HEK293 (cell line): ENCODE measurements at regions not wholly inside any gene's neighbourhood (a gene's known extent, or its start where the extent isn't known, plus 50 kb on each side); places are given as distances from the start of the nearest gene placed in this dataset.

Experiments used
- CTCF ChIA-PET: fragments of 350-600 bp; formaldehyde crosslinking; extraction: SDS; loops from one replicate; lab custom pipeline; 2021; ENCODE audit warnings: antibody characterized with exemption; lab: Yijun Ruan, JAX
- POLR2A ChIA-PET: fragments of 300-600 bp; formaldehyde crosslinking; extraction: SDS; loops from one replicate; lab custom pipeline; 2020; ENCODE audit warnings: antibody characterized with exemption, inconsistent platforms; lab: Yijun Ruan, JAX
- H3K27ac ChIP-seq: fragments of 200-500 bp; sonication (Bioruptor generic); 2 replicates; pipeline ENCODE4 v1.5.1; 2014; ENCODE audit warnings: low read depth, low read length, control low read depth, inconsistent platforms; ENCODE audit errors: extremely low read depth
- H3K36me3 ChIP-seq, 2 experiments: fragments of 200-500 bp in 1 of 2; sonication (Bioruptor generic) in 1 of 2; 1 replicate in 1 of 2; 2 replicates in 1 of 2; pipeline ENCODE4 v1.5.1; 2014 to 2017; ENCODE audit warnings: inconsistent platforms in 2 of 2, low read length in 2 of 2; ENCODE audit not compliant: control insufficient read depth in 2 of 2, insufficient read depth in 1 of 2
- H3K4me1 ChIP-seq: fragments of 200-500 bp; sonication (Bioruptor generic); 2 replicates; pipeline ENCODE4 v1.5.1; 2014; ENCODE audit warnings: mild to moderate bottlenecking, low read length, inconsistent platforms; ENCODE audit not compliant: control insufficient read depth, insufficient read depth
- H3K4me3 ChIP-seq: 2 replicates; pipeline ENCODE4 v1.5.1; 2011; ENCODE audit warnings: low read depth, mild to moderate bottlenecking, control low read depth, low read length, moderate library complexity
- H3K9me3 ChIP-seq: fragments of 200-500 bp; sonication (Bioruptor generic); 2 replicates; pipeline ENCODE4 v1.5.1; 2014; ENCODE audit warnings: low read depth, low read length, inconsistent platforms; ENCODE audit not compliant: control insufficient read depth, insufficient read depth
- GLIS2 ChIP-seq: fragments of 450-650 bp; formaldehyde crosslinking; IDR thresholded peaks from 2 replicates; pipeline ENCODE4 v1.5.1; 2016; ENCODE audit warnings: missing biosample characterization, missing genetic modification characterization
- KLF10 ChIP-seq: fragments of 450-650 bp; IDR thresholded peaks from 2 replicates; pipeline ENCODE4 v1.5.1; 2018; ENCODE audit warnings: missing biosample characterization, mild to moderate bottlenecking, missing genetic modification characterization
- KLF17 ChIP-seq: fragments of 450-650 bp; formaldehyde crosslinking; IDR thresholded peaks from 2 replicates; pipeline ENCODE4 v1.5.1; 2016; ENCODE audit warnings: missing biosample characterization, missing genetic modification characterization
- MYNN ChIP-seq: fragments of 450-650 bp; formaldehyde crosslinking; IDR thresholded peaks from 2 replicates; pipeline ENCODE4 v1.5.1; 2016; ENCODE audit warnings: missing biosample characterization, missing genetic modification characterization, borderline replicate concordance
- OSR2 ChIP-seq: fragments of 450-650 bp; formaldehyde crosslinking; IDR thresholded peaks from 2 replicates; pipeline ENCODE4 v1.5.1; 2016; ENCODE audit warnings: missing biosample characterization, missing genetic modification characterization
- SP2 ChIP-seq: fragments of 450-650 bp; formaldehyde crosslinking; IDR thresholded peaks from 2 replicates; pipeline ENCODE4 v1.5.1; 2016; ENCODE audit warnings: missing biosample characterization, missing genetic modification characterization
- TSHZ1 ChIP-seq: fragments of 450-650 bp; formaldehyde crosslinking; IDR thresholded peaks from 2 replicates; pipeline ENCODE4 v1.5.1; 2016; ENCODE audit warnings: missing biosample characterization, missing genetic modification characterization, borderline replicate concordance
- ZBTB17 ChIP-seq: fragments of 450-650 bp; formaldehyde crosslinking; IDR thresholded peaks from 2 replicates; pipeline ENCODE4 v1.5.1; 2016; ENCODE audit warnings: missing biosample characterization, missing genetic modification characterization
- ZEB2 ChIP-seq: fragments of 450-650 bp; formaldehyde crosslinking; IDR thresholded peaks from 2 replicates; pipeline ENCODE4 v1.5.1; 2016; ENCODE audit warnings: missing biosample characterization, missing genetic modification characterization
- ZNF132 ChIP-seq: fragments of 450-650 bp; formaldehyde crosslinking; IDR thresholded peaks from 2 replicates; pipeline ENCODE4 v1.5.1; 2017; ENCODE audit warnings: missing biosample characterization, missing genetic modification characterization, borderline replicate concordance
- ZNF184 ChIP-seq: fragments of 450-650 bp; IDR thresholded peaks from 2 replicates; pipeline ENCODE4 v1.5.1; 2018; ENCODE audit warnings: missing biosample characterization, mild to moderate bottlenecking, missing genetic modification characterization
- ZNF211 ChIP-seq: fragments of 450-650 bp; formaldehyde crosslinking; IDR thresholded peaks from 2 replicates; pipeline ENCODE4 v1.5.1; 2016; ENCODE audit warnings: low read depth, missing biosample characterization, missing genetic modification characterization
- ZNF350 ChIP-seq: fragments of 450-650 bp; formaldehyde crosslinking; IDR thresholded peaks from 2 replicates; pipeline ENCODE4 v1.5.0; 2017; ENCODE audit warnings: missing biosample characterization, mild to moderate bottlenecking, missing genetic modification characterization
- ZNF354C ChIP-seq: fragments of 450-650 bp; formaldehyde crosslinking; IDR thresholded peaks from 2 replicates; pipeline ENCODE4 v1.5.1; 2016; ENCODE audit warnings: missing biosample characterization, missing genetic modification characterization, low read depth, borderline replicate concordance
- ZNF362 ChIP-seq: fragments of 450-650 bp; formaldehyde crosslinking; IDR thresholded peaks from 2 replicates; pipeline ENCODE4 v1.5.1; 2016; ENCODE audit warnings: missing biosample characterization, missing genetic modification characterization
- ZNF501 ChIP-seq: fragments of 450-650 bp; formaldehyde crosslinking; IDR thresholded peaks from 2 replicates; pipeline ENCODE4 v1.5.1; 2016; ENCODE audit warnings: missing biosample characterization, missing genetic modification characterization
- ZNF704 ChIP-seq: fragments of 450-650 bp; formaldehyde crosslinking; IDR thresholded peaks from 2 replicates; pipeline ENCODE4 v1.5.1; 2016; ENCODE audit warnings: missing biosample characterization, missing genetic modification characterization
- ZNF777 ChIP-seq: fragments of 450-650 bp; formaldehyde crosslinking; IDR thresholded peaks from 2 replicates; pipeline ENCODE4 v1.5.1; 2017; ENCODE audit warnings: missing biosample characterization, missing genetic modification characterization, borderline replicate concordance
- TF ChIP-seq, protein P1 (sequence below): sonication (generic); formaldehyde crosslinking; IDR thresholded peaks from 2 replicates; pipeline ENCODE4 v1.8.1; 2022; ENCODE audit warnings: mild to moderate bottlenecking, moderate library complexity, missing genetic modification reagents
- TF ChIP-seq, protein P2 (sequence below): fragments of 450-650 bp; formaldehyde crosslinking; optimal IDR thresholded peaks from 2 replicates; pipeline ENCODE3; 2016; ENCODE audit warnings: missing biosample characterization, mild to moderate bottlenecking, missing genetic modification characterization
- TF ChIP-seq, protein P3 (sequence below): fragments of 450-650 bp; formaldehyde crosslinking; IDR thresholded peaks from 2 replicates; pipeline ENCODE4 v1.5.1; 2016; ENCODE audit warnings: missing biosample characterization, missing genetic modification characterization

- Histone ChIP-seq H3K4me1 (no peaks in the 10 kb centered on the region; the same call in 1 of the 2 replicates), H3K36me3 (no peaks in the 10 kb centered on the region), H3K9me3 (no peaks in the 10 kb centered on the region), H3K4me3 (no peak overlapping the region), H3K27ac (no peak overlapping the region)
- CTCF ChIA-PET, result interaction anchor here (0.6 to 4.8 kb wide), 31 partner anchors 9 to 250 kb away, joined by 3 to 58 read pairs (median 4); partner anchors contain the start of gene MBNL2
- POLR2A ChIA-PET, result interaction anchor here (0.9 to 3.6 kb wide), 3 partner anchors 33 to 114 kb away, joined by 4 to 12 read pairs (median 6); partner anchors contain the start of gene MBNL2
- TF ChIP-seq ZNF132 (tag by site-specific recombination) (no peak), TSHZ1 (no peak), ZNF211 (no peak), ZNF350 (tag by site-specific recombination) (no peak), OSR2 (tag by site-specific recombination) (no peak), ZNF501 (tag by site-specific recombination) (no peak), ZNF777 (tag by site-specific recombination) (no peak), ZNF184 (tag by site-specific recombination) (no peak), KLF10 (tag by site-specific recombination) (no peak), SP2 (tag by site-specific recombination) (no peak), GLIS2 (tag by site-specific recombination) (no peak), MYNN (tag by site-specific recombination) (no peak), ZNF704 (no peak), ZBTB17 (no peak), ZNF354C (no peak)
- TF ChIP-seq, protein P1, sequence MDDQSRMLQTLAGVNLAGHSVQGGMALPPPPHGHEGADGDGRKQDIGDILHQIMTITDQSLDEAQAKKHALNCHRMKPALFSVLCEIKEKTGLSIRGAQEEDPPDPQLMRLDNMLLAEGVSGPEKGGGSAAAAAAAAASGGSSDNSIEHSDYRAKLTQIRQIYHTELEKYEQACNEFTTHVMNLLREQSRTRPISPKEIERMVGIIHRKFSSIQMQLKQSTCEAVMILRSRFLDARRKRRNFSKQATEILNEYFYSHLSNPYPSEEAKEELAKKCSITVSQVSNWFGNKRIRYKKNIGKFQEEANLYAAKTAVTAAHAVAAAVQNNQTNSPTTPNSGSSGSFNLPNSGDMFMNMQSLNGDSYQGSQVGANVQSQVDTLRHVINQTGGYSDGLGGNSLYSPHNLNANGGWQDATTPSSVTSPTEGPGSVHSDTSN (CRISPR knock-in tag), result no peak
Observed at GRCh38 chr13:97109256-97109655, 112.9 kb upstream of the MBNL2 start.

DNA sequence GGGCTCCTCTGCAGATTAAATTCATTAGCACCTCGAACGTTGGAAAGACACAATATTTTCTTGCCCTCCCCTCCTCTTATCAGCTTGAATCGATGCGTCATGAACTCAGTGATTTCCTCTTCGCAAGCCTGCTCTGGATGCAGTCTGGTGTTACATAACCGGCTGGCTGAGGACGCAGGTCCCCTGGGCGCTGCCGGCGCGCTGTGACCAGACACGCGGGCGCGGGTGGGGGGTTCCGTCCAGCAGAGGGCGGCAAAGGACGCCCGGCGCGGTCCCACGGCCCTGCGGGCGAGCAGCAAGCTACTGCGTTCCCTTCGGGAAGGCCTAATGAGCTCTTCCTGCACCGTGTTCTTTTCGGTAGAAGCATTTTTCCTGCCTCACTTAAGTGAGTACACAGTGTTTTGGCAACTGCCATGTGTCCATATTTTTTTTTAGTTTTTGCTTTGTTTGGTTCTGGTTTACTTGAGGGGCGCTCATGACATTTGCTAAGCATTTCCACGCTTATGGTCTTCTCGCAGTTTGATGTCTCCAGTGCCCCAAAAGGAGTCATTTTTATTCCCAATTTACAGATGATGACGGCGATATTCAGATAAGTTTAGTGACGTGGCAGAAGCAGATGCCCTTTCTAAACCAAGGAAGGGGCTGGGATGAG is 112.2 kb upstream of the MBNL2 start:
- CTCF ChIA-PET, result interaction anchor here (0.6 to 4.8 kb wide), 46 partner anchors 8 to 1485 kb away, joined by 3 to 58 read pairs (median 4); partner anchors contain the start of gene MBNL2
- no peak overlapping the region for H3K4me3 ChIP-seq
- no peaks in the 10 kb centered on the region for H3K9me3 ChIP-seq
- POLR2A ChIA-PET, result interaction anchor here (0.9 to 3.6 kb wide), 3 partner anchors 32 to 114 kb away, joined by 4 to 12 read pairs (median 6); partner anchors contain the start of gene MBNL2
- no peaks in the 10 kb centered on the region; the same call in 1 of the 2 replicates for H3K4me1 ChIP-seq
- H3K27ac ChIP-seq, result no peak overlapping the region
- no peaks in the 10 kb centered on the region for H3K36me3 ChIP-seq
- TF ChIP-seq, protein P2, sequence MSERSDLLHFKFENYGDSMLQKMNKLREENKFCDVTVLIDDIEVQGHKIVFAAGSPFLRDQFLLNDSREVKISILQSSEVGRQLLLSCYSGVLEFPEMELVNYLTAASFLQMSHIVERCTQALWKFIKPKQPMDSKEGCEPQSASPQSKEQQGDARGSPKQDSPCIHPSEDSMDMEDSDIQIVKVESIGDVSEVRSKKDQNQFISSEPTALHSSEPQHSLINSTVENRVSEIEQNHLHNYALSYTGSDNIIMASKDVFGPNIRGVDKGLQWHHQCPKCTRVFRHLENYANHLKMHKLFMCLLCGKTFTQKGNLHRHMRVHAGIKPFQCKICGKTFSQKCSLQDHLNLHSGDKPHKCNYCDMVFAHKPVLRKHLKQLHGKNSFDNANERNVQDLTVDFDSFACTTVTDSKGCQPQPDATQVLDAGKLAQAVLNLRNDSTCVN (tag by site-specific recombination), result peak; percentile 86
- TF ChIP-seq ZNF362 (tag by site-specific recombination) (0 out of 2 replicates have a peak, but pooled peaks have one; percentile 29), OSR2 (tag by site-specific recombination) (peak; percentile 40), ZNF704 (no peak), KLF17 (0 out of 2 replicates have a peak, but pooled peaks have one; percentile 49), ZEB2 (tag by site-specific recombination) (peak; percentile 82)
- TF ChIP-seq, protein P3, sequence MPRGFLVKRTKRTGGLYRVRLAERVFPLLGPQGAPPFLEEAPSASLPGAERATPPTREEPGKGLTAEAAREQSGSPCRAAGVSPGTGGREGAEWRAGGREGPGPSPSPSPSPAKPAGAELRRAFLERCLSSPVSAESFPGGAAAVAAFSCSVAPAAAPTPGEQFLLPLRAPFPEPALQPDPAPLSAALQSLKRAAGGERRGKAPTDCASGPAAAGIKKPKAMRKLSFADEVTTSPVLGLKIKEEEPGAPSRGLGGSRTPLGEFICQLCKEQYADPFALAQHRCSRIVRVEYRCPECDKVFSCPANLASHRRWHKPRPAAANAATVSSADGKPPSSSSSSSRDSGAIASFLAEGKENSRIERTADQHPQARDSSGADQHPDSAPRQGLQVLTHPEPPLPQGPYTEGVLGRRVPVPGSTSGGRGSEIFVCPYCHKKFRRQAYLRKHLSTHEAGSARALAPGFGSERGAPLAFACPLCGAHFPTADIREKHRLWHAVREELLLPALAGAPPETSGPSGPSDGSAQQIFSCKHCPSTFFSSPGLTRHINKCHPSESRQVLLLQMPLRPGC (tag by site-specific recombination), result peak; percentile 46; the same call in 1 of the 2 replicates
